ENCODE measurements at regions not wholly inside any gene's neighbourhood (a gene's known extent, or its start where the extent isn't known, plus 50 kb on each side); places are given as distances from the start of the nearest gene placed in this dataset.

DNA sequence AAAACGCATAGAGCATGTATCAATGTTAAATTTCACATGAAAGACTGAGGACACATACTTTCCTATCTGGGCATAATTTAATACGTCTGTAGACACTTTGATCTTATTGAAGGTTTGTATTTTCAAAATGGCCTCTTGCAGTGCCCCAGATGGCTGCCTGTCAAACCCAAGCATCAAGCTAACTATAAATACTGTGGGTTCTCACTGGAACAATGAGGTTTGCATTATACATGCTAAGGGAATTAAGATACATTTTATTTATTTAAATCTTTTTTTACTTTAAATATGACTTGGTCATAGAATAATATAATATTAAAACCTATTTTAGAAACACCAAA lies 702.9 kb upstream of the GRAMD2B start:
- DNase-seq, result no peak

DNA sequence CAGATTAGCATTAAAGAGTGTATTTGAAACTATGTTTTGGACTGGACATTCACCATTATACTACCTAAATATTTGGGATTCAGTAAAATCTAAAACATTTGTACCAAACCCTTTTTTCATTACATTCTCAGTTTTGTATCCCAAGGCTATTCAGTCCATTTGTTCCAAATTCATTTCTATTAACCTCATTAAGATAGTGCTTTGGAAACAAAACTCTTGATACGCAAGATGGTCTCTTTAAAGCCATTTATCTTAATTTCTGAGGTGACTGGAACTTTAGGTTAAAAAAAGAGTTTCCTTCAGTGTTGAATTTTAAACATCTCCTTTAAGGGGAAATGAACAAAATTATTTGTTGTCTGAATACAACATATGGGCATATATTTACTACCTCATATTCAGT lies 702.5 kb upstream of the GRAMD2B start:
- no peak for DNase-seq

DNA sequence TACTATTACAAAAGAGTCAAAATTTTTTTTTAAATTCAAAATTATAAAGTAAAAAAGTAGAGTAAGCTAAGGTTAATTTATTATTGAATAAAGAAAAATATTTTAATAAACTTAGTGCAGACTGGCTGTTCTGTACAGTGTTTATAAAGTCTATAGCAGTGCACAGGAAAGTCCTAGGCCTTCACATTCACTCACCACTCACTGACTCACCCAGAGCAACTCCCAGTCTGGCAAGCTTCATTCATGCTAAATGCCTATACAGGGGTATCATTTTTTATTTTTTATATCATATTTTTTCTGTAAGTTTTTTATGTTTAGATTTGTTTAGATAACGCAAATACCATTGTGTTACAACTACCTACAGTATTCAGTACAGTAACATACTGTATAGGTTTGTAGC lies 700.7 kb upstream of the GRAMD2B start:
- DNase-seq, result no peak

DNA sequence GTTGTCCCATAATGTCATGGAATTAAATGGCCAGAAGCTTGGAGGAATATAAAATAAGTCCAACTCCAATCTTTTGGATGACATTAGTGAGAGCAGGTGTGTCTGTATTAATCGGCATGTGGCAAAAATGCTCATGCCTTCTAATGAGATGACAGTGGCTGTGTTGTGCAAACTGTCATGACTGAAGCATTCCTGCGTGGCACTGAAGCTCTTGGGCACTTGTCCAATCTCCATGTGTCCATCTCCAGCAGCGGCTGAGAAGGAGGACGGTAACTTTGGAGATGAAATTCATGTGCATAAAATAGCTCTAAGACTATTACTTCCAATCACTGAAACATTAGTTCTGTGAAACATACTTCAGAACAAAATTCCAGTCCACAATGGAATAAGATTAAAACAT lies 697.5 kb upstream of the GRAMD2B start:
- no peak for DNase-seq

DNA sequence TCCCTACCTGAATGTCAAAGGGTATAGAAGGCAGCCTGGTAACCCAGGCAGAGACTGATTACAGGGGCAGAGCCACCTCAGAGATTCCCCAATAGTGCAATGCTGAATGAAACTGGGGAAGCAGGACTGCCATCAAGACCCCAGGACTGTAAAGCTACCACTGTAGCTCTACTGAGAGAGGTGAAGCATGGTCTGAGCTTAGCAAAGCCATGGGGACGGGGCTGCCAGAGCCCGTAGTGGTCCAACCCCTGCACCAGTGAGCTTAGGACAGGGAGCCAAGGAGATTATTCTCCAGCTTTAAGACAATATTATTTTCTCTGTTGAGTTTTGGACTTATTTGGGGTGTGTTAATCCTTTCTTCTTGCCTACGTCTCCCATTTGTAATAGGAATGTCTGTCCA lies 679.3 kb upstream of the GRAMD2B start:
- no peak for DNase-seq

DNA sequence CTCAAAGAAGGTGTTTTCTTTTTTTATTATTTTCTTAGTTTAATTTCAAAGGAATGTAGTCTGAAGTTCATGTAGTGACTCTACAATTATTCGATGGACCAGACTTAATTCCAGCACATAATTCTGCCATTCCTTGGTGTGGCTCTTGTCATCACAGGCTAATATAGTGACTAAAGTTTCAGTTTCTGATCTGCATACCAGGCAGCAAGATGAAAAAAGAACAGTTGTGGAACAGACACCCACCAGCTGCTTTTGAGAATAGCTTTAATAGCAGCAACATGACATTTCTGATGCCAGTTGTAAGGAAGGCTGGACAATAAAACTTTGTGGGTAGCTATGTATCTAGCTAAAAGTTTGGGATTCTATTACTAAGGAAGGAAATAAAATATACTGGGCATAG lies 676.3 kb upstream of the GRAMD2B start:
- DNase-seq, result no peak

DNA sequence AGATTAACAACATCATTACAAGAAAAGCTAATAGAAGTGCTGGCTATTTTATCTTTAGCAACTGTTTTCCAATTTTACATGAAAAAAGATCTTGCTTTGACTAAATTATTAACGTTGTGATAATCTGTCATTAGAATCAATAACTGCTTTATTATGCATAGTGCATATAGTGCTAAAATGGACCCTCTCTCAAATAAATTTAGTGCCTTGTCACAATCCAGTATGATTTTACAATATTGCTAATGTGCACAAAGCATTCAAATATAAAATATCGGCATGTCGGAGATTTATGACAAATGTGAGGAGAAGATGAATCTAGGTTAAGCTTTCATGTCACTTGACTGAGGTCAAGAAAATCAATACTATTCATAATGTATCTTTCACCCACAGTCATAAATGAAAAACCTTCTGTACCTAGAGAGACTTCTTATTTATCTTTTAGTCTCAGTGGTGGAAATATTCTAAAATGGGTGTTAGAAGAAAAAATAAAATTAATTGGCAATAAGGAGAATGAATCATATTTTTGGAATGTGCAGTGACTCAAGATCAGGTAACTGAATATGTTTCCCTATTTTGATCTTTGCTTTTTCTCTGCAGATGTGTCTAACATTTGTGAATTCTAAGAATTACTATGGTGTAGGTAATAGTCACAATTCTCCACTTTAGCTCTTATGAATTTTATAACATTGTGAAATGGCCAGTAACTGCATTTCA lies 672.9 kb upstream of the GRAMD2B start:
- DNase-seq, result no peak

DNA sequence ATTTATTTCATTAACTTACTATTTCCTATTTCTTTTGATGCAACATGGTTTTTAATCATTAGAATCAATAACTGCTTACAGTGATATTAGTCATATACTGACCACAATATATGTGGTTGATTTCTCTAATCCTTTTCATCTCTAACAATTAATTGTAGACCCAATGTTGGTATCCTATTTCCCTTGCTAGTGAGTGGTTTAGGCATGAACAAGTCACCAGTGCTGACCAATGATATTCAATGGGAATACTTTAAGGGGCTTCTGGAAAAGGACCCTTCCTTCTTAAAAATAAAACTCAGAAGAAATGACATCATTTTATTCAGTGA lies 672.4 kb upstream of the GRAMD2B start:
- no peak for DNase-seq

DNA sequence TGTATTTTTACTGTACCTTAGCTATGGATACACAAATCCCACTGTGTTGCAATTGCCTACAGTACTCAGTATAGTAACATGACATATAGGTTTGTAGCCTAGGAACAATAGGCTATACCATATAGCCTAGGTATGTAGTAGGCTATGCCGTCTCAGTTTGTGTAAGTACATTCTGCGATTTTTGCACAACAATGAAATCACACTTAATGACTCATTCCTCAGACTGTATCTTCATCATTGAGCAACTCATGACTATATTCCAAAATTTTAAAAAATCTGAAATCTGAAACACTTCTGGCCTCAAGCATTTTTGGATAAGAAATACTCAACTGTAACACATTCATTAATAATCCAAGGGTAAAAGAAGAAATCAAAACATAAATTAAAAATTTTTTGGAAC lies 666.8 kb upstream of the GRAMD2B start:
- no peak for DNase-seq

DNA sequence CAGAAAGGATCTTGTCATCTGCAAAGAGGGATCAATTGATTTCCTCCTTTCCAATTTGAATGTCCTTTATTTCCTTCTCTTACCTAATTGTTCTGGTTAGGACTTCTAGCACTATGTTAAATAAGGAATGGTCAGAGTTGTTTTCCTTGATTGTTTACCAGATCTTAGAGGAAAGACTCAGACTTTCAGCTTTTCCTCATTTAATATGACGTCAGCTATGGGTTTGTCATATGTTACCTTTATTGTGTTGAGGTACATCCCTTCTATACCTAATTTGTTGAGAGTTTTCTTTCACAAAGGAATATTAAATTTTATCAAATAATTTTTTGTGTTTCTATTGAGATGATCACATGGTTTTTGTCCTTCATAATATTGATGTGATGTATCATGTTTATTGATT lies 656.5 kb upstream of the GRAMD2B start:
- DNase-seq, result no peak

DNA sequence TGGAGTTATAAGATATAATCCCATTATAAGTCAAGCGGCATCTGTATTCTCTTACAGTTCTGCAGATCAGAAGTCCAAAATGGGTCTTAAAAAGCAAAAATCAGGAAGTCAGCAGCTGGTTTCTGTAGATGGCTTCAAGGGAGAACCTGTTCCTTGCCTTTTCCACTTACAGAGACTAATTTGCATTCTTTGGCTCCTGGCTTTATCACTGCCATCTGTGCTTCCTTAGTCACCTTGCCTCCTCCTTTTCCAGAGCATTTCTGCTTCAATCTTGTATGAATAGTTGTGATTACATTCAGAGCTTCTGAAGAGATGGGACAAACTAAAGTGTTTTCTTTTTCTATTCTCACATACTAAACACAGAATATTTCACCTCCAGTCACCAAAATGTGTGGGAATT lies 647.3 kb upstream of the GRAMD2B start:
- no peak for DNase-seq

DNA sequence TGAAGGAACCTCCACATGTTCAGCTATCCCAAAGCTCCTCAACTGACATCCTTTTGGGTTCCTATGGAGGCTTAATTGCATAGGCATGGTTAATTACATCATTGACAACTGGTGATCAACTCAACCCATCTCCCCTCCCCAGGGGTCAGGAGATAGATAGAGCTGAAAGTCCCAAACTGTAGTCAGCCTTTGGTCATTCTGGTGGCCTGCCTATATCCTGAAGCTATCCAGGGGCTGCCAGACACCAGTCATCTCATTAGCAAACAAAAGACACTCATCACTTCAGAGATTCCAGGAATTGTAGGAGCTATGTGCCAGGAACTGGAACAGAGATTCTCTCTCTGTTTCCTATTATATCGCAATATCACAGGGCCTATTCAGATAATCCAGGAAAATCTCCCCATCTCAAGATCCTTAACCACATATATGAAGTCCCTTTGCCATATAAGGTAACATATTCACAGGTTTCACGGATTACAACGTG lies 646.5 kb upstream of the GRAMD2B start:
- no peak for DNase-seq

DNA sequence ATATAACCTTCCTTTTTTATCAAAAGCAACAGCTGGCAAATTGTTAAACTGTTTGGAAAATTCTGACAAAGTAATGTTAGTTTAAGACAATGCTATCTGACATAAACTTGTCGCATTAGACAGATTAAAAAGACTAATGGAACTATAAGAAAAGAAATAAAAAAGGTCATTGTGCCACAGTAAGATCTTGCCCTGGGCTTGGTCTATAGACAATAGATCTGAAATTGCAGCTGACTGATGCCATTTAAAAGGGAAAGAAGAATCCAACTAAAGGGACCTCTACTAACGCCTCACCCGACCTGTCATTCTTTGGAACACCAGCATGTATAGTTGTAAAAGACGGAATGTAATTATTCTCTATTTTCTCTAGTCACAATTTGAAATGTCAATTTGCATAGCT lies 644.4 kb upstream of the GRAMD2B start:
- no peak for DNase-seq

DNA sequence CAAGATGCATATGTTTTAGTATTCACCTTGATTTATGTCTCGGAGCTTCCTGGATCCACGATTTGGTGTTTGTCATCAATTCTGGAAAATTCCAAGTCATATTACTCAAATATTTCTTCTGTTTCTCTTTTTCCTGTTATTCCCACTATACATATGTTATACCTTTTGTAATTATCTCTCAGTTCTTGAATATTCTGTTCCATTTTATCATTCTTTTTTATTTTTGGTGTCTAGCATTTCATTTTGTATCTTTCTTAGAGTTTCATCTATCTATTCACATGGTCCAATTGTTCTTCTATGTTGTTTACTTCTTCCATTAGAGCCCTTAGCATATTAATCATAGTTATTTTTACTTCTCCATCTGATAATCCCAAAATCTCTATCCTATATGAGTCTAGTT lies 637.8 kb upstream of the GRAMD2B start:
- no peak for DNase-seq

DNA sequence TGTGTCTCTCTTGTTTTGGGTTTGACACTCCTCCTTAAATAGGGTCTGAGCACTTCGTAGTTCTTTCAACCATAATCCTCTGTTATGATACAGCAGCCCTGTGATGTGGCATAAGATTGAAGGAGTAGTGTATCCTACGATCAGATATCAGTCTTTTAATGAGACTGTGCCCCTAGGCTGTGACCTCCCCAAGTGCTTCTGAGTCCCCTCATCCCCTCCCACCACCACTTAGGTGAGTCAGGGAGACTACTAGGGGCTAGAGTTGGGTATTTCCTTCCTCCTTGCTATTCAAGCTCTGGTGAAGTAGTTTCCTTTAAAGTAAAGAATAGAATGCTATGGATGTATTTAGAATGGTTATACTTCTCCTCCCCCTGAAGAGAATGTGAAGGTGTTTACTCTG lies 637.2 kb upstream of the GRAMD2B start:
- no peak for DNase-seq

DNA sequence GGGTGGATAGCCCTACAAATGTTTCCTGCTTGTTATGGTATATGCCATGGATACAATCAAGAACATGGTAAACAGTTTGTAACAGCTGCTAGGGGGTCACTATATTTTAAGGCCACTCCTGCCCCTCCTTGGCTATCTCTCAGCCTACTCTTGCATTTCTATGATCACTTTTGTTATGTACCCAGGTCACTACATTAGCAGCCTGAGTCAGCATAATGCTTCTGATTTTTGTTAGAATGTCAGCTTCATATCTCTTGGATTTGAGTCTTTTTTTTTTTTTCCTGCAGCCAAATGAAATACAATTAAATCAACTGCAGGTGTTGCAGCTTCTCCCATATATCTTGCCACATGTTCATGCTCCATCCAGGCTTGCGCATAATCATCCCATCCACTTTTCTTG lies 629.7 kb upstream of the GRAMD2B start:
- no peak for DNase-seq

DNA sequence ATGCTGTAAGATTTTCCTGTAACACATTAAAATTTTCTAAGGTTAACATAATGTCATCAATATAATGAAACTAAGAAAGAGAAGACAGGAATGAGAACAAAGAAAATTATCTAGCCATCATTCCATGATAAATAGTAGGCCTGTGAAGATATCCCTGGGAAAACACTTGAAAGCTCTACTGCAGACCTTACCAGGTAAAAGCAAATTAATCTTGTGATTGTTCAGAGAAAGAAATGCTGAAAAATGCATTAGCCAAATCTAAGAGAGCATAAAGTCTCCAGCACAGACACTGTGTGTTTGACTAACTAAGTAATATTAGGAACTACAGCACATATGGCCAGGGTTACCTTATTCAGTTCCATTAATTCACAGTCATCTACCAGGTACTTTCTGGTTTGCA lies 628.3 kb upstream of the GRAMD2B start:
- DNase-seq, result no peak

DNA sequence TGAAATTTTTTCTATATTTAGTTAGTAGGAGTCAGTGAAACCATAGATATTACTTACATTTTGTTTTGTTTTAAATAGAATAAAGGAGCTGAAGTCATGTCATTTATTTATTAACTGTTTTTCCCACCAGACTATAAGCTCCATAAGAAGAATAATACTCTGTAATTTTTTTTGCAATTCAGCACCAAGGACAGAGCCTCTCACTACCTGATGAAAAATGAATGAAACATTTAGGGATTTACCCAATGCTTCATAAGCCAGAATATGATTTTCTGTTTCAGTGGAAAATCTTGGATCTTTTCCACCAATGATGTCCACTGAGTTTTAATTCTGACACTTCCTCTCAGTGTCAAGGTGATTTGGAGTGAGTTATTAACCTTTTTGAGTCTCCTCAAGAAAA lies 624.9 kb upstream of the GRAMD2B start:
- no peak for DNase-seq

DNA sequence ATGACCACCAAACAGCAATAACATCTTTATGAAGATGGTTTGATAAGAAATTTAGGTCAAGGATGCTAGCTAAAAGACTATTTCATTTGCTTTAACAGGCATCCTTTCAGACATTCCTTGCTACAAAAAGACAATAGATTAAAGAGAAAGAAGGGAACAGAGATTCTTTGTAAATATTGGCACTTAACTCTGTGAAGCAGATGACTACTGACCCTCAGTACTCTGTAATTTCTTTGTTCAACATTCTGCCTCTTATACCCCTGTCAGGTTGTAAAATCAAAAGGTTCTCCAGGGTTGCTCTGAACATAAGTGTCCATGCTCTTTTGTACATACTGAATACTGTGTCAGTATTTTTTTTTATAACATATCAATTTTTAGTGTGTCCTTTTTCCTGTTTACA lies 610.6 kb upstream of the GRAMD2B start:
- no peak for DNase-seq

DNA sequence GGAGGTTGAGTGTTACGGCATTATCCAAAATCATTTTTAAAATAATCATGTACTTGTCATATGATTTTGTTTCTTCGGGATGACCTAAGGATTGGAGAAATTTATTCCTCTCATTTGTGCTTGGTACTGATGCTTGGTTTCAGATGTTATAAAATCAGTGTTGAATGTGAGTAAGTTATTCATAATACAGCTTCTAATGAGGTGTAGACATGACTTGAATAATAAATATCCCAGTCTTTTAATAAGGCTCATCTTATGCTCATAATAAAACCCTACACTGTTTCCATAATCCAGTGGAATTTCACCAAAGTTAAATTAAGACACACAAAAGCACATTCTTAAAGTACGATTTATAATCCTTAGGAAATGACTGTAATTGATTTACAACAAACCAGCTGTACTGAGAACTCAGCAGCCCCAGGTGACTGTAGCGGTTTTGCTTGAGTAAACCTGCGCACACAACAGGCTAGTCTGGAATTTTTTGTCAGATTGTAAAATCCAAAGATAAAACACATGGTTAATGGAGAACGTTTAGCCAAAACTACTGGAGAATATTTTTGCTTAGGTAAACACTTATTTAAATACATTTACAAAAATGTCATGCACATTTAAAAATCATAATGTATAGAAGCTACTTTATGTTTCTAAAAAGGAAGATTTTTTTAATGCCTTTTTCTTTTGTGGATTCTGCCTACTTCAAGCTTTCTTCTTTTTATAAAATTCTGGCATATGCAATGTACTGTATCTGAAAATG lies 609.8 kb upstream of the GRAMD2B start:
- DNase-seq, result no peak

DNA sequence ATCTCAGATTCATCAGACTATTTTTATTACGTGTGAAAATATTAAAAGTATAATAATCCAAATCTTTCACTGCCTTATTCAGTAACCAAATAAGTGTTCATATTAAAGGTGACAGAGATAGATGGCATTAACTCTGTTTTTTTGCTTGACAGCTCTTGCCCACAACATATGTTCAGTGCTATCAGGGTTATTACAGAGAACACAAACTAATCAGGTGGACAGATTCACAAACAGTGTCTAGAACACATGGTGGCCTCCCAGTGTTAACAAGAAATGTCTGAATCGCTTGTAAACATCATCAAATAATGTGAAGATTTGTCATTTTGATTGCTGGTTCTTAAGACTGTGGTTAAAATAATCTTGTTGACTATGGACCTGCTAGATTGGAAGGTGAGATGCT lies 609.1 kb upstream of the GRAMD2B start:
- no peak for DNase-seq

DNA sequence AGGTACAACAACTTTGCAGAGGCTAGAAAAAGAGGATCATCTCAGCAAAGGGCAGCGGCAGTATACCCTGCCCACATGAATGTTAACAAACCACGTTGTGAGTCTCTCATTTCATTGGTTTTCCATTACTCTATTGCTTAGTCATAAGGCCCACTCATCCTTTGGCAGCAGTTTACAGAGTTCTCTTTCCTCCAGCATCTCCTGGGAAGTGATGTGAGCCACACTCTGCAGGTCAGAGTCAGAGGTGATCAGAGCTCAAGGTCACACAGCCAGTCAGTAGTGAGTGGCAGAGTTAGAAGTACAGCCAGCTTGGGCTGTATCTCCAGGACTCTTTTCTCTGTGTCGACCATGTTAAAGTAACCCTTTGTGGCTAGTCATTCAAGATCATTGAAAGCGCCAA lies 599.6 kb upstream of the GRAMD2B start:
- no peak for DNase-seq

DNA sequence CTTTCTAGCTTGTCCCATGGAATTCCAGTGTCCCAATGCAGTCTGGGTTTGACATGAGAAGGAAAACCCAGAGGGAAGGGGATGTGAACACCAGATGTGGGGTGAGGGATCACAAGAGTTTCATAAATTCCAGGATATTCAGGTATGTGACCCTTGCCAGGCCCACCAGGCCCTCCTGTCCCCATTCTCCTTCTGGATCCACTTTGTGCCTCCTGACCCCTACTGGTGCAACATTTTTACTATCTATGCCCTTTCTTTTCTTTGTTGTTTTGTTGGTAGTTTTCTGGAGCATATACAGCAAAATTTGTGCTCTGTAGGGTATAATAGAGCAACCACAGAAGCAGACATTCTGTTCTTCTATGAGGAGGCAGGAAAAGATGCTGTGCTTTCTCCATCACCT lies 597.0 kb upstream of the GRAMD2B start:
- no peak for DNase-seq

DNA sequence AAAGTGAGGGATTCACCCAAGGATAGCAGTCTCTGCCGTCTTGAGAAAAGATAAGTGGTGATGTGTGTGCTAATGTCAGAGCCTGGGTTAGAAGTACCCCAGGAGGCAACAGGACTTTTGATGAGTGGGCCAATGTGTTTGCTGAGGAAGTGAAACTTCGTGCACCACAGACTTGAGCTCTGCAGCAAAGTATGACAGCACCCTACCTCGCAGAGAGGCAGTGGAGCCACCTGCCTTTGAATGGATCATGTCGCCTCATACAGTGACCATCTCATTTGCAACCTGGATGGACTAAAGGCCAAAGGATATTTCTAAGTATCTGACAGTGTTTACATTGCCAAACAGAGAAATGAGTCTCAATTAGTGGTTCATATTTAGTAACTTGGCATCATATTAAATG lies 593.9 kb upstream of the GRAMD2B start:
- DNase-seq, result no peak

DNA sequence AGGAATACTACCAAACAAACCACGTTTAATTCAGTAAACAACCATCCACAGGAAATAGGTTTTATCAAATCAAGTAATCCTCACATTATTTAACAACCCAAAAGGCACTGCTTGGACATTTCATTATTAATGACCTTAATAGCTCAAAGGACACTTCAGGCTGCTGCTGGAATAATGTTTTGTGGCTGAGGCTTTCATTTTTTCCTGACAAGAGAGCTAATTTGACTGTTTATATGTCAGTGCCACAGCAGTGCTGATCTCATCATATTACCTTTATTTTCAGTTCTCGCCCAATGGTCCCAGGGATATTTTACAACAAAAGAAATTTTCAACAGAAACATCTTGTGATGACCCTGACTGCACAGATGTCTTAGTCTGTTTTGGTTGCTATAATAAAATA lies 589.8 kb upstream of the GRAMD2B start:
- no peak for DNase-seq
